ENCODE measurements at regions not wholly inside any gene's neighbourhood (a gene's known extent, or its start where the extent isn't known, plus 50 kb on each side); places are given as distances from the start of the nearest gene placed in this dataset.

GRCh38 chr2:120809609-120810440, 74.2 kb downstream of the GLI2 start:
- TF ChIP-seq CTCF (conservative IDR thresholded peaks at IDR 0.05 in 1 of 2, IDR thresholded peaks at IDR 0.05 in 1 of 2; ENCODE audit: extremely low read depth in 1 of 2, insufficient read depth in 1 of 2, low read depth in 1 of 2, low read length in 2 of 2), result no peak
- no peak for TF ChIP-seq EZH2 (IDR thresholded peaks at IDR 0.05; ENCODE audit: borderline replicate concordance, low read length)

Measured in mammary epithelial cell (primary cell).